GM10266 (cell line): ENCODE measurements at regions not wholly inside any gene's neighbourhood (a gene's known extent, or its start where the extent isn't known, plus 50 kb on each side); places are given as distances from the start of the nearest gene placed in this dataset.

Experiments
- DNase-seq: peaks from one replicate; pipeline ENCODE4 v3.0.0; 2012; ENCODE audit errors: extremely low spot score
- TF ChIP-seq, protein P1 (sequence below): IDR thresholded peaks from 2 replicates; pipeline ENCODE4 v1.5.1; 2012; ENCODE audit warnings: mild to moderate bottlenecking, low read depth; ENCODE audit not compliant: control insufficient read depth, insufficient read depth; ENCODE audit errors: missing control alignments

DNA sequence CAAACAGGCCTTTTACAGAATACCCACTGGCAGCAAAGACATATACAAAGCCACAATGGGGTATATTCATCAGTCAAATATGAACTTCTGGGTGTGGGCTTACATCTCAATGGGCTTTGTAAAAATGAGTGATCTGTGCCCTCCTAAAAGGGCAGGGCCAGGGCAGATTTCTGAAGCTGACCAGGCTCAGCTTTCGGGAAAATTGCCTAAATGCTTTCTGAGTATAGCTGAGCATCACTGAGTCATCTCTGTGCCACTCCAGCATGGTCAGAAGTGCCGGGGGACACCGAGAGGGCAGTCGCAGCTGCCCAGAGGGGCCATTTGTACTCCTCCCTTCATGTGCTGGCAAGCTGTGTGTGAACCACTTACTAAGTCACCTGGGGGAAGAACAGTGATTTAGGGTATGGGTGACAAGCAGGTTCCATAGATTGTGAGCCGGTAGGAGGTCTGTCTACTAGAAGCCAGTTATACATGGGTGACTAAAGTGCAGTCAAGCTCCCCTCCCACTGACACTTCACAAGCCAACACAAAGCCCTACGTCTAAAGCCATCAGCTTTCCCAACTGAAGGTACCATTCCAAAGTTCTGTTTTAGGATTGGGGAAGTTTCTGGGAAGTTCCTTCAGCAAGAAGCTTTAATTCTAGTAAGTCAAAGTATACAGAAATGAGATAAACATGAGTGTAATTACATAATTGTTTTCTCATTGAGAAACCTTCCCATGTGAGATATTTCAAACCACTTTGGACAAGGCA, 147.6 kb upstream of the TAB2 start:
- TF ChIP-seq, protein P1, sequence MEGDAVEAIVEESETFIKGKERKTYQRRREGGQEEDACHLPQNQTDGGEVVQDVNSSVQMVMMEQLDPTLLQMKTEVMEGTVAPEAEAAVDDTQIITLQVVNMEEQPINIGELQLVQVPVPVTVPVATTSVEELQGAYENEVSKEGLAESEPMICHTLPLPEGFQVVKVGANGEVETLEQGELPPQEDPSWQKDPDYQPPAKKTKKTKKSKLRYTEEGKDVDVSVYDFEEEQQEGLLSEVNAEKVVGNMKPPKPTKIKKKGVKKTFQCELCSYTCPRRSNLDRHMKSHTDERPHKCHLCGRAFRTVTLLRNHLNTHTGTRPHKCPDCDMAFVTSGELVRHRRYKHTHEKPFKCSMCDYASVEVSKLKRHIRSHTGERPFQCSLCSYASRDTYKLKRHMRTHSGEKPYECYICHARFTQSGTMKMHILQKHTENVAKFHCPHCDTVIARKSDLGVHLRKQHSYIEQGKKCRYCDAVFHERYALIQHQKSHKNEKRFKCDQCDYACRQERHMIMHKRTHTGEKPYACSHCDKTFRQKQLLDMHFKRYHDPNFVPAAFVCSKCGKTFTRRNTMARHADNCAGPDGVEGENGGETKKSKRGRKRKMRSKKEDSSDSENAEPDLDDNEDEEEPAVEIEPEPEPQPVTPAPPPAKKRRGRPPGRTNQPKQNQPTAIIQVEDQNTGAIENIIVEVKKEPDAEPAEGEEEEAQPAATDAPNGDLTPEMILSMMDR = no peak
- no peak for DNase-seq

DNA sequence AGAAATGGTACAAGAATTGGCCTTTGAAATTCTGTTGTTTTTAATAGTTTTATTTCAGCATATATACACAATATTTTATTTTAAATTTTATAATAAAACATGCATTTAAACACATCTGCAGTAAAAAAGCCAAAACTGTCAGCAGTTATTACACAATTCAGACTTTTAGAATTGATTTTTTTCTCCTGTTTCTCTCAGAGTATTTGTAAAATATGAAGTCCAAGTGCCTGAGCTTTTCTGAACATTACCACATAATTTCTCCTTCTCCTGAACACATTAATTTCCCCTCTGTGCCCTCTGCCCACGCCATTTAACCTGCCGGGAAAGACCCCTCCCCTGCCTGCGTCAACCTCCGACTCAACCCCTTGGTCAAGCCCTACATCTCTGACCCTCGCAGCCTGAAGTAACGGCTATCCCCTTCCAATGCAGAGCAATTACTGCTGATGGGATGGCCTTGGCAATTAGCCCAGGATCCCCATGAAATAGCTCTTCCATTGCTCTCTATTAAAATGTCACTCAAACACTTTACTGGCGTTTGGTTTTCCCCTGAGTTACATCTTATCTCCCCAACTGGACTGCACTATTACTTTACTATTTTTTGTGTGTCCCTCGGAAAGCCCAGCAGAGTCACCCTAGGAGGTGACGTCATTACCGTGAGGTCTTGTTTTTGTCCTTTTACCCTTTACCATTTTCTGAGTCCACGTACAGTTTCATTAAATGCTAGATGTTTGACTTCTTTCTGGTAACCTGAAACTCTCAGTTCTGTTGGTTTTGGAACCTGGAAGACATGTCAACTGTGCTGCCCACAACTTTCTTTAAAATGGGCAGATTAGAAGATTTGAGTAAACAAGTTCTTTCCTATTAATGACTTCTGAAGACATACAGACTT, 146.7 kb upstream of the TAB2 start:
- TF ChIP-seq, protein P1 = no peak
- DNase-seq = no peak

DNA sequence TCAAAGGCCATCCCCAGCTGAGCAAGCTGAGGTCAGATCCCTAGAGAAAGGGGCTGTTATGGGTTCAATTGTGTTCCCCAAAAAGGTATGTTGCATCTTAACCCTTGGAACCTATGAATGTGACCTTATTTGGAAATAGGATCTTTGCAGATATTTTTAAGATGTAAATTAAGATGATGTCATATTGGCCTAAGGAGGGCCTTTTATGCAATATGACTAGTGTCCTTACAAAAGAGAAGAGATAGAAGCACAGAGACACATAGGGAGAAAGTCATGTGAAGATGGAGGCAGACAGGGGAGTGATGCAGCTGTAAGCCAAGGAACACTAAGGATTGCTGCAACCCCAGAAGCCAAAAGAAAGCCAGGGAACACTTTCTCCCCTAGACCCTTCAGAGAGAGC, 144.3 kb upstream of the TAB2 start:
- DNase-seq = no peak
- TF ChIP-seq, protein P1 = no peak

DNA sequence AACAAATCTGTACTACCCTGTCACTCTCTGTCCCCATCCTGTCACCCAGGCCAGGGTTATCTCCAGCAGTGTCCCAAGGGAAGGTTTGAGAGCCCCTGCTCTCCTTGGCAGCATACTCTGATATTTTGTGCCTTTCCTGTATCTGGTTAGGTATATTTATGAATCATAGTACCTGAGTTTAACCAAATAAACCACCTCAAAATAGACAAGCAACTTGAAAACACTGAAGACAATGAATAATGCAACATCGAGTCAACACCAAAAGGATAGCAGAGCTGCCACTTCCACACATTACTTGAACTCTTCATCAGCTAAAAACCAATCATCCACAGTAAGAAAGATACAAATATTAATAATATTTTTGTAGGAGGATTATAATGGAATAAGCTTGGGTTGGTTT, 142.6 kb upstream of the TAB2 start:
- TF ChIP-seq, protein P1 = no peak
- no peak for DNase-seq

DNA sequence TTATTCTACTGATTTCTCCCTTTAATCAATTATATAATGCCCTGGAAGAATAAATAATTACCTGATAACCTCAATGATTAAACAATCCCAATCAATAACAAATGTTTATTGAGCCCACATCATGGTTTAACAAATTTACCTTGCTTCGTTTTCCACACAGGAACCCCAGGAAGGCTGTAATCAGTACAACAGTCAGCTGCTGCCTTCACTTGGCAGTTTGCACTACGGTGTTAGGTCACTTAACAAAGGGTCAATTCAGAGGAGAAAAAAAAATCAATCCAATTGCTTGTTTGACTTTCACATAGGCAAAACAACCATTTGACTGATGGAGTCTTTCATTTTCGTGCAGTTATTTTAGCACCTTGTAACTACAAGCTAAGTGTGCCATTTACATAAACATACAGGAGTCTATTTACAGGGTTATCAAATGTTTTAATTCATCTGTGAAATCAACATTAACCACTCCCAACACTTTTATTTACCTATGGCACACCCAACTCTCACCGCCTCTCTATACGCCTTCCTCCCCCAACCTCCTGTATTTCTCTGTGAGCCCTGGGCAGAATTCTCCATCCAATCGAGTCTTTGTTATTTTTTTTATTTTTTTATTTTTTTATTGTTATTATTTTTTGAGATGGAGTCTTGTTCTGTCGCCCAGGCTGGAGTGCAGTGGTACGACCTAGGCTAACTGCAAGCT, 140.4 kb upstream of the TAB2 start:
- TF ChIP-seq, protein P1 = no peak
- DNase-seq = no peak

DNA sequence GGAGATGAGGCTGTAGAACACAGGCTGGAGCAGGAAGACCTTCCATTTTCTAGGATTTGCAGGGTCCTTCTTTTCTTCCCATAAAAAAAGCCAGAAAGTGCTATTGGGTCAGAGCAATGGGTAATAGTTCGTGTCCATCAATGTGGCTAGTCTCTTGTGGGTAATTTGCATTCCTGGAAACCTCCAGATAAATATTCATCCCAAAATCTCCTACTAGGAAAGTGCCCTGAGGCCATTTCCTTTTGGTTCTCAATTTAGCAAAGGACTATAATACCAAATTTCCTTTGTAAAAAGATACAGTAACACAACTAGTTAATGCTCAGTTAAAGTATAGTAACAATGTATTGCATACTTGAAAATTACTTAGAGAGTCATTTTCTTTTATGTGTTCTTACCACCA, 138.1 kb upstream of the TAB2 start:
- TF ChIP-seq, protein P1 = no peak
- no peak for DNase-seq
